GM21447 (cell line): ENCODE measurements at regions not wholly inside any gene's neighbourhood (a gene's known extent, or its start where the extent isn't known, plus 50 kb on each side); places are given as distances from the start of the nearest gene placed in this dataset.
"Not testable (repeated sequence)": the region's sequence is repeated elsewhere in the genome, so short reads cannot be mapped to it uniquely, and the experiment has no call there.

Experiments used
- ATAC-seq: cut with Tn5 transposase; IDR thresholded peaks from one replicate; pipeline ENCODE4 v1.9.1; 2021; ENCODE audit not compliant: unreplicated experiment

- no peak for ATAC-seq
Observed at GRCh38 chr2:12871694-12872315, 155.1 kb downstream of the TRIB2 start.

GRCh38 chr2:12877761-12878160, 161.0 kb downstream of the TRIB2 start:
- no peak for ATAC-seq

GRCh38 chr2:12879649-12880048, 162.9 kb downstream of the TRIB2 start:
- ATAC-seq: no peak

GRCh38 chr2:12881952-12882351, 165.2 kb downstream of the TRIB2 start:
- ATAC-seq: no peak

GRCh38 chr2:12882393-12882792, 165.7 kb downstream of the TRIB2 start:
- ATAC-seq: no peak

GRCh38 chr2:12883906-12884305, 167.2 kb downstream of the TRIB2 start:
- no peak for ATAC-seq

- ATAC-seq: no peak
Observed at GRCh38 chr2:12884713-12885282, 168.1 kb downstream of the TRIB2 start.

GRCh38 chr2:12890066-12890465, 173.3 kb downstream of the TRIB2 start:
- no peak for ATAC-seq

- ATAC-seq: no peak
Observed at GRCh38 chr2:12890481-12890991, 173.8 kb downstream of the TRIB2 start.

GRCh38 chr2:12895017-12895416, 178.3 kb downstream of the TRIB2 start:
- no peak for ATAC-seq

- no peak for ATAC-seq
Observed at GRCh38 chr2:12896318-12896982, 179.7 kb downstream of the TRIB2 start.

- ATAC-seq: no peak
Observed at GRCh38 chr2:12897181-12897580, 180.4 kb downstream of the TRIB2 start.

GRCh38 chr2:12903272-12903671, 186.5 kb downstream of the TRIB2 start:
- ATAC-seq: no peak

GRCh38 chr2:12910431-12910830, 193.7 kb downstream of the TRIB2 start:
- no peak for ATAC-seq

GRCh38 chr2:12915787-12916186, 199.1 kb downstream of the TRIB2 start:
- no peak for ATAC-seq

GRCh38 chr2:12918138-12918834, 201.6 kb downstream of the TRIB2 start:
- ATAC-seq: no peak

GRCh38 chr2:12918835-12919445, 202.2 kb downstream of the TRIB2 start:
- no peak for ATAC-seq

- no peak for ATAC-seq
Observed at GRCh38 chr2:12921321-12921720, 204.6 kb downstream of the TRIB2 start.

GRCh38 chr2:12923907-12924610, 207.3 kb downstream of the TRIB2 start:
- no peak for ATAC-seq

GRCh38 chr2:12926641-12927040, 209.9 kb downstream of the TRIB2 start:
- not testable (repeated sequence) for ATAC-seq
